Neural progenitor cell (in vitro differentiated cells): ENCODE measurements at regions not wholly inside any gene's neighbourhood (a gene's known extent, or its start where the extent isn't known, plus 50 kb on each side); places are given as distances from the start of the nearest gene placed in this dataset.

ENCODE experiments used
- EZH2 ChIP-seq: fragments of 200-600 bp; sonication (generic); IDR thresholded peaks from 2 replicates; pipeline ENCODE4 v1.6.1; 2017; ENCODE audit warnings: antibody characterized with exemption, mild to moderate bottlenecking, moderate library complexity
- TF ChIP-seq, protein P1 (sequence below): fragments of 200-600 bp; sonication (generic); IDR thresholded peaks from 2 replicates; pipeline ENCODE4 v1.5.1; 2017; ENCODE audit warnings: antibody characterized with exemption, mild to moderate bottlenecking

DNA sequence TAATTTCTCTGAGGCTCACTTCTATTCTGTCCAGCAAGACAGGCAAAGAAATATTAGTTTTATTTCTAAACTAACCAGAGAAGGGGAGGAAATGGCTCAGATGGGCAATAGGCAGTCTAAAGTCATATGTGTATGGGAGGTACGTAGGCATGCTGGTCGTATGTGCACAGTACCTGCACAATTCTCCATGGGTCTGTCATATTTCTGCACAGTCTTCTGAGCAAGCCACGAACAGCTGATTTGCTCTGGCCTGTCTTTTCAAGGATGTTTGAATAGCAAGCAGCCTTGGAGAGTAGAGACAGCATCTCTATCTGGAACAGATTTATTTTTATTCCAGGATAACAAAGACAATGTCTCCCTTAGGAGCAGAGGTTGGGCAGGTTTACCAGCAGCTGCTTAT is 92.1 kb downstream of the SLC25A47 start:
- TF ChIP-seq, protein P1, sequence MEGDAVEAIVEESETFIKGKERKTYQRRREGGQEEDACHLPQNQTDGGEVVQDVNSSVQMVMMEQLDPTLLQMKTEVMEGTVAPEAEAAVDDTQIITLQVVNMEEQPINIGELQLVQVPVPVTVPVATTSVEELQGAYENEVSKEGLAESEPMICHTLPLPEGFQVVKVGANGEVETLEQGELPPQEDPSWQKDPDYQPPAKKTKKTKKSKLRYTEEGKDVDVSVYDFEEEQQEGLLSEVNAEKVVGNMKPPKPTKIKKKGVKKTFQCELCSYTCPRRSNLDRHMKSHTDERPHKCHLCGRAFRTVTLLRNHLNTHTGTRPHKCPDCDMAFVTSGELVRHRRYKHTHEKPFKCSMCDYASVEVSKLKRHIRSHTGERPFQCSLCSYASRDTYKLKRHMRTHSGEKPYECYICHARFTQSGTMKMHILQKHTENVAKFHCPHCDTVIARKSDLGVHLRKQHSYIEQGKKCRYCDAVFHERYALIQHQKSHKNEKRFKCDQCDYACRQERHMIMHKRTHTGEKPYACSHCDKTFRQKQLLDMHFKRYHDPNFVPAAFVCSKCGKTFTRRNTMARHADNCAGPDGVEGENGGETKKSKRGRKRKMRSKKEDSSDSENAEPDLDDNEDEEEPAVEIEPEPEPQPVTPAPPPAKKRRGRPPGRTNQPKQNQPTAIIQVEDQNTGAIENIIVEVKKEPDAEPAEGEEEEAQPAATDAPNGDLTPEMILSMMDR: no peak
- TF ChIP-seq EZH2: no peak
